ENCODE measurements at regions not wholly inside any gene's neighbourhood (a gene's known extent, or its start where the extent isn't known, plus 50 kb on each side); places are given as distances from the start of the nearest gene placed in this dataset.

- TF ChIP-seq CTCF (IDR thresholded peaks at IDR 0.05) (no peak), POLR2A (IDR thresholded peaks at IDR 0.05) (no peak)
Measured at GRCh38 chr20:17171746-17172280, 55.0 kb upstream of the PCSK2 start.
